ENCODE measurements at regions not wholly inside any gene's neighbourhood (a gene's known extent, or its start where the extent isn't known, plus 50 kb on each side); places are given as distances from the start of the nearest gene placed in this dataset.

GRCh38 chr1:213564215-213564659, 423.5 kb upstream of the PROX1 start:
- H3K9me3 ChIP-seq: no peaks in the 10 kb centered on the region
- no peaks in the 10 kb centered on the region for H3K36me3 ChIP-seq
- H3K27me3 ChIP-seq: no peaks in the 10 kb centered on the region
- TF ChIP-seq POLR2A (IDR thresholded peaks at IDR 0.05): no peak
- no peak for TF ChIP-seq POLR2AphosphoS5 (IDR thresholded peaks at IDR 0.05; ENCODE audit: insufficient read depth in 1 of 2, low read depth in 1 of 2)
- no peak for TF ChIP-seq CTCF (IDR thresholded peaks at IDR 0.05)
- intact Hi-C loops (cut with DNase I): no loop called here
- H3K4me1 ChIP-seq: no peaks in the 10 kb centered on the region
- H3K27ac ChIP-seq: no peak overlapping the region
- no peak overlapping the region for H3K4me3 ChIP-seq
- DNase-seq (ENCODE audit: extremely low spot score in 2 of 2): no peak

GRCh38 chr1:213568929-213569815, 418.6 kb upstream of the PROX1 start:
- no peaks in the 10 kb centered on the region for H3K27me3 ChIP-seq
- H3K4me3 ChIP-seq: no peak overlapping the region
- no peaks in the 10 kb centered on the region for H3K9me3 ChIP-seq
- intact Hi-C loops (cut with DNase I): no loop called here
- TF ChIP-seq CTCF (IDR thresholded peaks at IDR 0.05) (no peak), POLR2A (IDR thresholded peaks at IDR 0.05) (no peak), POLR2AphosphoS5 (IDR thresholded peaks at IDR 0.05; ENCODE audit: insufficient read depth in 1 of 2, low read depth in 1 of 2) (no peak)
- H3K4me1 ChIP-seq: no peaks in the 10 kb centered on the region
- no peaks in the 10 kb centered on the region for H3K36me3 ChIP-seq
- no peak overlapping the region for H3K27ac ChIP-seq
- DNase-seq (ENCODE audit: extremely low spot score in 2 of 2): no peak

GRCh38 chr1:213569816-213570150, 418.0 kb upstream of the PROX1 start:
- DNase-seq (ENCODE audit: extremely low spot score in 2 of 2): no peak
- Histone ChIP-seq H3K9me3 (no peaks in the 10 kb centered on the region), H3K27ac (no peak overlapping the region), H3K27me3 (no peaks in the 10 kb centered on the region), H3K4me3 (no peak overlapping the region), H3K36me3 (no peaks in the 10 kb centered on the region), H3K4me1 (no peaks in the 10 kb centered on the region)
- no peak for TF ChIP-seq CTCF (IDR thresholded peaks at IDR 0.05)
- TF ChIP-seq POLR2AphosphoS5 (IDR thresholded peaks at IDR 0.05; ENCODE audit: insufficient read depth in 1 of 2, low read depth in 1 of 2): no peak
- no peak for TF ChIP-seq POLR2A (IDR thresholded peaks at IDR 0.05)
- intact Hi-C loops (cut with DNase I): no loop called here

- H3K9me3 ChIP-seq: no peaks in the 10 kb centered on the region
- no peak for DNase-seq (ENCODE audit: extremely low spot score in 2 of 2)
- intact Hi-C loops (cut with DNase I): no loop called here
- H3K4me1 ChIP-seq: no peaks in the 10 kb centered on the region
- H3K27me3 ChIP-seq: no peaks in the 10 kb centered on the region
- TF ChIP-seq CTCF (IDR thresholded peaks at IDR 0.05) (no peak), POLR2A (IDR thresholded peaks at IDR 0.05) (no peak), POLR2AphosphoS5 (IDR thresholded peaks at IDR 0.05; ENCODE audit: insufficient read depth in 1 of 2, low read depth in 1 of 2) (no peak)
- H3K27ac ChIP-seq: no peak overlapping the region
- H3K4me3 ChIP-seq: no peak overlapping the region
- no peaks in the 10 kb centered on the region for H3K36me3 ChIP-seq
Observed at GRCh38 chr1:213570487-213570886, 417.3 kb upstream of the PROX1 start.

- H3K27ac ChIP-seq: no peak overlapping the region
- DNase-seq (ENCODE audit: extremely low spot score in 2 of 2): no peak
- intact Hi-C loops (cut with DNase I): no loop called here
- H3K9me3 ChIP-seq: no peaks in the 10 kb centered on the region
- H3K36me3 ChIP-seq: no peaks in the 10 kb centered on the region
- TF ChIP-seq POLR2A (IDR thresholded peaks at IDR 0.05) (no peak), POLR2AphosphoS5 (IDR thresholded peaks at IDR 0.05; ENCODE audit: insufficient read depth in 1 of 2, low read depth in 1 of 2) (no peak), CTCF (IDR thresholded peaks at IDR 0.05) (no peak)
- H3K4me1 ChIP-seq: no peaks in the 10 kb centered on the region
- no peak overlapping the region for H3K4me3 ChIP-seq
- H3K27me3 ChIP-seq: no peaks in the 10 kb centered on the region
Observed at GRCh38 chr1:213571419-213571818, 416.4 kb upstream of the PROX1 start.
